ENCODE measurements at regions not wholly inside any gene's neighbourhood (a gene's known extent, or its start where the extent isn't known, plus 50 kb on each side); places are given as distances from the start of the nearest gene placed in this dataset.
"Not testable (repeated sequence)": the region's sequence is repeated elsewhere in the genome, so short reads cannot be mapped to it uniquely, and the experiment has no call there.

DNA sequence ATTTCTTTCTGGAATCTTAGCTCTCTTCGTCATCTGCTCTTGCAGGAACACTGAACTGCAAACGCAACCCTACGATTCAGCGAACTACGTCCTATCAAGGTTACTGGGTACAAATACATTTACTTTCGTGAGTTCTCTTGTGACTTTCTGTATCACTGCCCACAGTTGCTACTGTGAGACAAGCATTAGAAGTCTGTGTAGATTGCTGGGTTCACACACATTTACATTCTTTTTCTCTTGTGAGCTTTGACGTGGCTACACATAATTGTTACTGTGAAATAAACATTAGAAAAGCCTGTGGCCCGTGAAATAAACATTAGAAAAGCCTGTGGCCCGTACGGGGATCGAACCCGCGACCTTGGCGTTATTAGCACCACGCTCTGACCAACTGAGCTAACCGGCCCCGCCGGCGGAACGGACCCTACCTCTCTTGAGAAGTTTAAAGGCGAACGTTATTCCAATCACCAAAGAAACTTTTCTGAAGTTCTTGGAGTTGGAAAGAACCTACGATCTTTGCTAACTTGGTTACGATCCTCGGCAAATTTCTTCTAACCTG, 61.2 kb upstream of the ZNF322 start:
- not testable (repeated sequence) for H3K9me3 ChIP-seq (ENCODE audit: insufficient read depth, low read depth, low read length); H3K9ac ChIP-seq (ENCODE audit: low read depth, low read length); H3K36me3 ChIP-seq (ENCODE audit: insufficient read depth, low read depth, low read length); H3K27me3 ChIP-seq (ENCODE audit: insufficient read depth, low read length); H3K27ac ChIP-seq (ENCODE audit: low read length); H3K4me3 ChIP-seq (ENCODE audit: low read length); H3K4me1 ChIP-seq (ENCODE audit: insufficient read depth, low read length)

DNA sequence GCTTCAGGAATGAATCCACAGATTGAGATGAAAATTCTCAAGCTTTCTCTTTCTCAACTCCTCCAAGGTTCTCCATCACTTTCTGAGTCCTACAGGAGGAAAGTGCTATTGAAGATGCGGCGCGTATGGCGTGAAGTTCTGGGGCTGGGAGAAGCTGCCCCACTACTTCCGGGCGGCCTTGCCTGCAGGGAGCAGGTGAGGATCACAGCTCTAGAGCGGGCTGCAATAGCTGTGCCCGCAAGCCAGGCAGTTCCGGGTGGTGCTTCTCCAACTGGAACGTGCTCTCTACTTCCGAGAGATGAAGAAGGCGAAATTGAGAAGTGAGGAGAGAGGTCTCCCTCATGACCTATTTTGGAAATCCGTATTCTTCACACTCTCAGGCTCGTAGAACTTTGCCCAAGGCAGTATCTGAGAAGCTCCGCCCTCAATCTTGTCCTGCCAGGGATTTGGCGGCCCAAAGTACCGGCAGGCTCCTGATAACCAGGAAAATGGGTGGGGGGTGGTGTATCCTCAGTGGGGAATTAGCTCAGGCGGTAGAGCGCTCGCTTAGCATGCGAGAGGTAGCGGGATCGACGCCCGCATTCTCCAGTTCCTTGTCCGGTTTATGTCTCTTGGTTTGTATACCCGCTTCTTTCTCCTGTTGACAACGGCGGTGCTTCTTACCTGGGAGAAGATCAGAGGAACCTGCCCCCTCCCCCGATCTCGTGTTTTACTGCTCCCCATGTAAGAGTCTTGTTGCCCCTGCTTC, 70.6 kb upstream of the ZNF322 start:
- H3K9ac ChIP-seq (ENCODE audit: low read depth, low read length); H3K36me3 ChIP-seq (ENCODE audit: insufficient read depth, low read depth, low read length); H3K4me1 ChIP-seq (ENCODE audit: insufficient read depth, low read length); H3K27ac ChIP-seq (ENCODE audit: low read length); H3K4me3 ChIP-seq (ENCODE audit: low read length); H3K27me3 ChIP-seq (ENCODE audit: insufficient read depth, low read length); H3K9me3 ChIP-seq (ENCODE audit: insufficient read depth, low read depth, low read length): not testable (repeated sequence)

DNA sequence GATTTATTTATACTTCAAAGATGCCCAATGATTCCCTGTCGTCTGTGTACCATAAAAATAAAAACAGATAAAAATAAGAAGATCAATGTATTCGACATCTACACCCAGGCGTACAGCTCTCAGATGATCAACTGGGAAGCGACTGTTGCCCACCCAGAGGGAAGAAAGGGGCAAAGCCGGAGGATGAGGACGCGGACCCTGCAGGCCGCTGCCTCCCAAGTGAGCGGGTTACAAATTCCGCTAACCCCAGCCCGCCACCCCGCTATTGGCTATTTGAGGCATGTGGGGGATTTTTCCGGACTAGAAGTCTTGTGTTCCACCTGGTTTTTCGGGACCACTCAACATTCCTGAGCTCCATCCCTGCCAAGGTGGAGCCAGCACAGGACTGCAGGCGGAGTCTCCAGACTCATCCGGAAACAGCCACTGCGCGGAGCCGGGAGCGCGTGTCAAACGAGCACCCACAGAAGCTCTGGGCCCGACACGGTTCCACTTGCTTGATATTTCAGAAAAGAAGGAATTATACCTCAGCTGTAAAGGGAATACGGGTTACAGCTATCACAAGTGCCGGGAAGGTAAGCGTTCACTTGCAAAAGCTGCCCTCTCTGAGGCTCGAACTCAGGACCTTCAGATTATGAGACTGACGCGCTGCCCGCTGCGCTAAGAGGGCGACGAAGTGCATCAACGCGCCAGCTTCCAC, 75.4 kb upstream of the ZNF322 start:
- H3K27ac ChIP-seq (ENCODE audit: low read length); H3K4me1 ChIP-seq (ENCODE audit: insufficient read depth, low read length); H3K36me3 ChIP-seq (ENCODE audit: insufficient read depth, low read depth, low read length); H3K4me3 ChIP-seq (ENCODE audit: low read length); H3K9ac ChIP-seq (ENCODE audit: low read depth, low read length); H3K9me3 ChIP-seq (ENCODE audit: insufficient read depth, low read depth, low read length); H3K27me3 ChIP-seq (ENCODE audit: insufficient read depth, low read length): not testable (repeated sequence)

DNA sequence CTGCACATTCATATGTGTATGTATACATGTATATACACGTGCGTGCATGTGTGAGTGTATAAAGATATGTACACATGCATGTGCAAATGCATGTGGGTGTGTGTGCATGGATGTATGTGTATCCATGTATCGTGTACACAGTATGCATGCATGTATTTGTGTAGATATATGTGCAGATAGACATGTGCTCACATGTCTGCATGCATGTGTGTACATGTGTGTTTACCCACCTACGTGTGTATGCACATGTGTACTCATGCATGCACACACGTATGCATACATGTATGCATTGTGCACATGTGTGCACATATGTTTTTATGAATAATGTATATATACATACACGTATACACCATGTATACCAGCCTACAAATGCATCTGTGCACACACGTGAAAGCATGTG, 80.3 kb upstream of the ZNF322 start:
- H3K27me3 ChIP-seq (ENCODE audit: insufficient read depth, low read length) = peaks cover 16% of the 10 kb centered on the region
- H3K4me1 ChIP-seq (ENCODE audit: insufficient read depth, low read length) = no peaks in the 10 kb centered on the region
- no peak overlapping the region for H3K27ac ChIP-seq (ENCODE audit: low read length)

DNA sequence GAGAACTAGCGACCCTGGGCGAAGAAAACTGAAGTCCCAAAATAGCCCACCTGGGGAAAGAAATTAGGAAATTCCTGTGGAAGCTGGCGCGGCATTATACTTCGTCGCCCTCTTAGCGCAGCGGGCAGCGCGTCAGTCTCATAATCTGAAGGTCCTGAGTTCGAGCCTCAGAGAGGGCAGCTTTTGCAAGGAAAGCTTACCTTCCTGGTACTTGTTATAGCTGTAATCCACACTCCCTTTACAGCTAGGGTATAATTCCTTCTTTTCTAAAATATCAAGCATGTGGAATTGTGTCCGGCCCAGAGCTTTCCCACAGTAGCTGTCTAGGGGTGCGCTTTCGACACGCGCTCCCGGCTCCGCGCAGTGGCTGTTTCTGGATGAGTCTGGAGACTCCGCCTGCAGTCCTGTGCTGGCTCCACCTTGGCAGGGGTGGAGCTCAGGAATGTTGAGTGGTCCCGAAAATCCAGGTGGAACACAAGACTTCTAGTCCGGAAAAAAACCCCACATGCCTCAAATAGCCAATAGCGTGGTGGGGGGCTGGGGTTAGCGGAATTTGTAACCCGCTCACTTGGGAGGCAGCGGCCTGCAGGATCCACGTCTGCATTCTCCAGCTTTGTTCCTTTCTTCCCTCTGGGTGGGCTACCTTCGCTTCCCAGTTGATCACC, 83.7 kb upstream of the ZNF322 start:
- H3K27ac ChIP-seq (ENCODE audit: low read length) = no peak overlapping the region
- H3K9ac ChIP-seq (ENCODE audit: low read depth, low read length) = peak overlapping the region; percentile 29; the same call in 1 of the 2 replicates
- H3K36me3 ChIP-seq (ENCODE audit: insufficient read depth, low read depth, low read length) = no peaks in the 10 kb centered on the region
- H3K9me3 ChIP-seq (ENCODE audit: insufficient read depth, low read depth, low read length) = no peaks in the 10 kb centered on the region
- H3K4me3 ChIP-seq (ENCODE audit: low read length) = peak overlapping the region; percentile 84
- no peaks in the 10 kb centered on the region for H3K4me1 ChIP-seq (ENCODE audit: insufficient read depth, low read length)
- peaks cover 41% of the 10 kb centered on the region for H3K27me3 ChIP-seq (ENCODE audit: insufficient read depth, low read length)

More for the DNA sequence above, 80.3 kb upstream of the ZNF322 start:
- H3K4me3 ChIP-seq (ENCODE audit: low read length) = no peak overlapping the region
- no peaks in the 10 kb centered on the region for H3K9me3 ChIP-seq (ENCODE audit: insufficient read depth, low read depth, low read length)
- no peak overlapping the region for H3K9ac ChIP-seq (ENCODE audit: low read depth, low read length)
- H3K36me3 ChIP-seq (ENCODE audit: insufficient read depth, low read depth, low read length) = no peaks in the 10 kb centered on the region

DNA sequence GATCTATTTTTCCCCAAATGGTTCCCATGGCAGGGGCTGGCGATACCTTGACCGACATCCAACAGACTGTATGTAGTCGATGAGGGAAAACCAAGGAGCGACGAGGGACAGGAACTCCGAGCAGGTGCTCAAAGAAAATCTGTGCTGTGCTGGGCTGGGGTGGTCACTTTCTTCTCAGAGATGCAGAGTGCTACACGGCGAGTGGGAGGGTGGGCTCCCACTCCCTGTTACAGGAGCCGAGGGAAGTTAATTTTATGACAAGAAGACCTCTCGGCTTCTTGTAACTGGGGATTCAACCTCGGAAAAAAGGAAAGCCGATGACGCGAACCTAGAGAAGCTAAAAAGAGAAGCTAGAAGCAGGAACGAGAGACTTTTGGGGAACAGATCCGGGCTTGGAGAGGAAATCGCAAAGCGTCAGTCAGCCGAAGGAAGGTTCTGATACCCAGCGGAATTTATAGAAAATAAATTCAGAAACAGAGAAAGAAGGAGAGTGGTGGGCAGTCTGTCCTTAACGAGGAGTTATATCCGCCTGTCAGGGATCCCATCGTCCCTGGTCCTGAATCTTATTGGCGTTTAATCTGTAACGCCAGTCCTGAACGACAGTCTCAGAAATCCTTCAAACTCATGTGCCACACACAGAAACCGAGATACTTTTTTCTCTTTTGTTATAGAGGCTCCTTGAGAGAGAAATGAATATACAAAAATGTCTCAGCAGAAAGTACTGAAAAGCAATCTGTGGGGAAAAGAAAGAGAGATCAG, 84.6 kb upstream of the ZNF322 start:
- Histone ChIP-seq H3K27me3 (ENCODE audit: insufficient read depth, low read length) (peaks cover 49% of the 10 kb centered on the region), H3K9ac (ENCODE audit: low read depth, low read length) (peak overlapping the region; percentile 29; the same call in 1 of the 2 replicates), H3K4me3 (ENCODE audit: low read length) (peak overlapping the region; percentile 84), H3K27ac (ENCODE audit: low read length) (no peak overlapping the region), H3K9me3 (ENCODE audit: insufficient read depth, low read depth, low read length) (no peaks in the 10 kb centered on the region), H3K4me1 (ENCODE audit: insufficient read depth, low read length) (no peaks in the 10 kb centered on the region), H3K36me3 (ENCODE audit: insufficient read depth, low read depth, low read length) (no peaks in the 10 kb centered on the region)

DNA sequence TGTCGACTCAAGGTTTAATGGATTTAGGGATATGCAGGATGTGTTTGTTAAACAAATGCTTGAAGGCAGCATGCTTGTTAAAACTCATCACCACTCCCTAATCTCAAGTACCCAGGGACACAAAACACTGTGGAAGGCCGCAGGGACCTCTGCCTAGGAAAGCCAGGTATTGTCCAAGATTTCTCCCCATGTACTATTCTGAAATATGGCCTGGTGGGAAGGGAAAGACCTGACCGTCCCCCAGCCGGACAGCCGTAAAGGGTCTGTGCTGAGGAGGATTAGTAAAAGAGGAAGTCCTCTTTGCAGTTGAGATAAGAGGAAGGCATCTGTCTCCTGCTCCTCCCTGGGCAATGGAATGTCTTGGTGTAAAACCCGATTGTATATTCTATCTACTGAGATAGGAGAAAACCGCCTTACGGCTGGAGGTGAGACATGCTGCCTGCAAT, 85.3 kb upstream of the ZNF322 start:
- H3K9me3 ChIP-seq (ENCODE audit: insufficient read depth, low read depth, low read length); H3K9ac ChIP-seq (ENCODE audit: low read depth, low read length); H3K27ac ChIP-seq (ENCODE audit: low read length); H3K36me3 ChIP-seq (ENCODE audit: insufficient read depth, low read depth, low read length); H3K4me1 ChIP-seq (ENCODE audit: insufficient read depth, low read length): not testable (repeated sequence)
- Histone ChIP-seq H3K27me3 (ENCODE audit: insufficient read depth, low read length) (peaks cover 57% of the 10 kb centered on the region), H3K4me3 (ENCODE audit: low read length) (peak overlapping the region; percentile 84; the same call in 1 of the 2 replicates)

DNA sequence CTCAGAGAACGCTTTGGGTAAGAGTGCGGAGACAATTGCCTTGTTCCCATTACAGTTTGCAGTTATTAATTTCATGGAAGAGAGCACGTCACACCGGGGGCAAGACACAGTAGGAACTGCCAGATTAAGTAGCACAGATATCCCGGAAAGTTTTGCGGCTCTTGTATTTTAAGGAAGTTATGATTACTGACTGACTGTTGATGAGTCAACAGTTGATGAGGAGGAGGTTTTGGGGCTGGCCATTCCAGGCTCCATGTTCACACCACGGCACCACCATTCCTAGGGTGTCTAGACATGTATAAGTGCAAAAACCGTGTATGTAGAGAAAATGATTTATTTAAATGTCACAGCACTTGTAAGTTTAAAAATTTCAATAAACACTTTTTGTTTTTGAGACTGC, 86.4 kb upstream of the ZNF322 start:
- H3K27me3 ChIP-seq (ENCODE audit: insufficient read depth, low read length) = peaks cover 62% of the 10 kb centered on the region
- not testable (repeated sequence) for H3K4me1 ChIP-seq (ENCODE audit: insufficient read depth, low read length); H3K9ac ChIP-seq (ENCODE audit: low read depth, low read length); H3K36me3 ChIP-seq (ENCODE audit: insufficient read depth, low read depth, low read length); H3K27ac ChIP-seq (ENCODE audit: low read length); H3K4me3 ChIP-seq (ENCODE audit: low read length); H3K9me3 ChIP-seq (ENCODE audit: insufficient read depth, low read depth, low read length)

DNA sequence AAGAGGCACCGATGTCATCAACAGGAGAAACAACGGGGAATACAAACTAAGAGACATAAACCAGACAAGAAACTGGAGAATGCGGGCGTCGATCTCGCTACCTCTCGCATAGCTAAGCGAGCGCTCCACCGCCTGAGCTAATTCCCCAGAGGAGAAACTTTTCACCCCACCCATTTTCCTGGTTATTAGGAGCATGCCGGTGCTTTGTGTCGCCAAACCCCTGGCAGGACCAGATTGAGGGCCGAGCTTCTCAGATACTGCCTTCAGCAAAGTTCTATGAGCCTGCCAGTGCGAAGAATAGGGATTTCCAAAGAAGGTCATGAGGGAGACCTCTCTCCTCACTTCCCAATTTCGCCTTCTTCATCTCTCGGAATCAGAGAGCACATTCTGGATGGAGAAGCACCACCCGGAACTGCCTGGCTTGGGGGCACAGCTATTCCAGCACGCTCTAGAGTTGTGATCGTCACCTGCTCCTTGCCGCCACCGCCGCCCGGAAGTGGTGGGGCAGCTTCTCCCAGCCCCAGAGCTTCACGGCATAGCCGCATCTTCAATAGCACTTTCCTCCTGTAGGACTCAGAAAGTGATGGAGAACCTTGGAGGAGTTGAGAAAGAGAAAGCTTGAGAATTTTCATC, 89.7 kb upstream of the ZNF322 start:
- Histone ChIP-seq H3K4me3 (ENCODE audit: low read length) (peak overlapping the region; percentile 52; the same call in 1 of the 2 replicates), H3K27me3 (ENCODE audit: insufficient read depth, low read length) (peaks cover 70% of the 10 kb centered on the region)
- H3K27ac ChIP-seq (ENCODE audit: low read length); H3K36me3 ChIP-seq (ENCODE audit: insufficient read depth, low read depth, low read length); H3K4me1 ChIP-seq (ENCODE audit: insufficient read depth, low read length); H3K9me3 ChIP-seq (ENCODE audit: insufficient read depth, low read depth, low read length); H3K9ac ChIP-seq (ENCODE audit: low read depth, low read length): not testable (repeated sequence)

DNA sequence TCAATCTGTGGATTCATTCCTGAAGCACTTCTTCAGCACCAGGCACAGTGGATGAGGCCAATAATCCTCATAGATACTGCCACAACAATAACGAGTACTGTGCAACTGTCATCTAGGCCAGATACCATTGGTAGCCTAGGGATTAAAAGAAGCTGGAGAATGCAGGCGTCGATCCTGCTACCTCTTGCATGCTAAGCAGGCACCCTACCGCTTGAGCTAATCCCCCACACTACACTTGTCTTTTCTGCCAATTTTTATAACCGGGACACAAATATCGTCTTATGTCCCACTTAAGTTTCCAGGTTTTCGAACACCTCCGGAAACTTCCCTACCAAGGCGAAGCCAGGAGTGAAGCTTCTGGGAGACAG, 90.2 kb upstream of the ZNF322 start:
- H3K9ac ChIP-seq (ENCODE audit: low read depth, low read length); H3K9me3 ChIP-seq (ENCODE audit: insufficient read depth, low read depth, low read length); H3K36me3 ChIP-seq (ENCODE audit: insufficient read depth, low read depth, low read length); H3K4me1 ChIP-seq (ENCODE audit: insufficient read depth, low read length); H3K27ac ChIP-seq (ENCODE audit: low read length): not testable (repeated sequence)
- Histone ChIP-seq H3K27me3 (ENCODE audit: insufficient read depth, low read length) (peaks cover 70% of the 10 kb centered on the region), H3K4me3 (ENCODE audit: low read length) (peak overlapping the region; percentile 26; the same call in 1 of the 2 replicates)

DNA sequence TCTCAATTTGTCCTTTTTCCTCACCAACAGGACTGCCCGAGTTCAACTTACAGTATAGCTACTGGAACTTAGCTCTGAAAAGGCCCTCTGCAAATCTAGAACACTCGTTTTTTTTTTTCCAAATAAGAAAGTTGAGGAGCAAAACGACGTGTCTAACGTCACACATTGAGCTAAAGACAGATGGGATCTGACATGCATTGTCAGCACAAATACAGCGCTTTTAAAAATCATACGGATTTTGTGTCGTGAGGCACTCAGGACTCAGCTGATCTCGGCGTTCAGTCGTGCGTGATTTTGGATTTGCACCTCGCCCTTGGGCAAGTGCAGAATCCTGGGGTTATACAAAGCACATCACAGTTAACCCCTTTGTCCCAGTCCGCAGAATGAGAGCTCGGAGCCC, 94.7 kb upstream of the ZNF322 start:
- Histone ChIP-seq H3K9ac (ENCODE audit: low read depth, low read length) (no peak overlapping the region), H3K4me3 (ENCODE audit: low read length) (peak overlapping the region; percentile 64; the same call in 1 of the 2 replicates), H3K27ac (ENCODE audit: low read length) (no peak overlapping the region), H3K4me1 (ENCODE audit: insufficient read depth, low read length) (no peaks in the 10 kb centered on the region), H3K27me3 (ENCODE audit: insufficient read depth, low read length) (peaks cover 52% of the 10 kb centered on the region), H3K9me3 (ENCODE audit: insufficient read depth, low read depth, low read length) (no peaks in the 10 kb centered on the region), H3K36me3 (ENCODE audit: insufficient read depth, low read depth, low read length) (no peaks in the 10 kb centered on the region)
